Endodermal cell (in vitro differentiated cells): ENCODE measurements at regions not wholly inside any gene's neighbourhood (a gene's known extent, or its start where the extent isn't known, plus 50 kb on each side); places are given as distances from the start of the nearest gene placed in this dataset.

ENCODE experiments used
- DNase-seq: peaks from one replicate; pipeline ENCODE4 v3.0.0-alpha.2; 2017
- H3K27ac ChIP-seq: 2 replicates; pipeline ENCODE4 v1.5.1; 2013; ENCODE audit warnings: mild to moderate bottlenecking, low read depth, low read length, moderate library complexity
- H3K27me3 ChIP-seq: 2 replicates; pipeline ENCODE4 v1.6.1; 2013; ENCODE audit warnings: mild to moderate bottlenecking, low read length, moderate library complexity; ENCODE audit not compliant: insufficient read depth, control insufficient read depth, poor library complexity, severe bottlenecking
- H3K36me3 ChIP-seq: 2 replicates; pipeline ENCODE4 v1.7.0; 2013; ENCODE audit warnings: mild to moderate bottlenecking, low read length, moderate library complexity; ENCODE audit not compliant: control insufficient read depth, insufficient read depth
- H3K4me1 ChIP-seq: one replicate; pipeline ENCODE4 v1.7.0; 2013; ENCODE audit warnings: low read length; ENCODE audit not compliant: control insufficient read depth, insufficient read depth
- H3K4me3 ChIP-seq: 2 replicates; pipeline ENCODE4 v1.5.1; 2013; ENCODE audit warnings: mild to moderate bottlenecking, low read length, moderate library complexity
- H3K9ac ChIP-seq: 2 replicates; pipeline ENCODE4 v1.6.1; 2013; ENCODE audit warnings: mild to moderate bottlenecking, low read length, moderate library complexity; ENCODE audit not compliant: poor library complexity, severe bottlenecking; ENCODE audit errors: extremely low read depth
- H3K9me3 ChIP-seq: 2 replicates; pipeline ENCODE4 v1.6.1; 2013; ENCODE audit warnings: mild to moderate bottlenecking, low read length, moderate library complexity; ENCODE audit not compliant: control insufficient read depth
- H3K27ac Mint-ChIP-seq: 2 replicates; pipeline ENCODE4 v1.8.0; 2020; ENCODE audit warnings: mixed read lengths
- H3K27me3 Mint-ChIP-seq: 2 replicates; pipeline ENCODE4 v1.8.0; 2021; ENCODE audit warnings: mild to moderate bottlenecking, mixed read lengths; ENCODE audit not compliant: insufficient read depth
- H3K36me3 Mint-ChIP-seq: 2 replicates; pipeline ENCODE4 v1.8.0; 2020; ENCODE audit warnings: low read depth, mixed read lengths
- H3K4me1 Mint-ChIP-seq: 2 replicates; pipeline ENCODE4 v1.8.0; 2020; ENCODE audit warnings: mixed read lengths
- H3K4me3 Mint-ChIP-seq: 2 replicates; pipeline ENCODE4 v1.8.0; 2020; ENCODE audit warnings: mild to moderate bottlenecking, moderate library complexity, mixed read lengths
- H3K9me3 Mint-ChIP-seq: 2 replicates; pipeline ENCODE4 v1.8.0; 2020; ENCODE audit warnings: mild to moderate bottlenecking, mixed read lengths
- WGBS, 2 experiments: methylation state at CpG; one replicate each; pipeline versions ENCODE4 v1.1.5 to v1.1.7; 2013; ENCODE audit warnings: missing lambda C conversion rate in 2 of 2, mixed read lengths in 1 of 2; ENCODE audit not compliant: insufficient coverage in 1 of 2, insufficient read length in 1 of 2; 5-methylcytosine and 5-hydroxymethylcytosine counted together
- TF ChIP-seq, protein P1 (sequence below): fragments of 200-600 bp; sonication (generic); conservative IDR thresholded peaks from 2 replicates; pipeline ENCODE4 v1.5.0; 2021; ENCODE audit warnings: antibody characterized with exemption, mild to moderate bottlenecking

DNA sequence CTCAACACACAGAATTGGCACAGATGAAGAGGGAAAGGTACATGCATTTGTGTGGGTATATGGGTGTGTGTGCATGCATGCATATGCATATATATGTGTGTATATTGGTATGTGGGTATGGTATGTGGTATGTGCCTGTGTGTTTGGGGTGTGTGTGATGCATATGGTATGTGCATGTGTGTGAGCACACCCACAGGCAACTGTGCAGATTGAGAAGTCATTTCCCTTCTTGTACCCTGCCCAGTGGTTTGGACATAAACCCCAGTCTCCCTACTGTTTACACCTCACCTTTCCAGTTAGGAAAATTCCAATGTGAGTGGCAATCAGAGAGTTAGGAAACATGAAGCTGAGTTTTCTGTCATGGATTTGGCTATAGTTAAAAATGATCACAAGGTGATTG lies 178.0 kb downstream of the NXNL2 start:
- no peak overlapping the region for H3K9ac ChIP-seq
- H3K36me3 Mint-ChIP-seq = no peaks in the 10 kb centered on the region
- TF ChIP-seq, protein P1, sequence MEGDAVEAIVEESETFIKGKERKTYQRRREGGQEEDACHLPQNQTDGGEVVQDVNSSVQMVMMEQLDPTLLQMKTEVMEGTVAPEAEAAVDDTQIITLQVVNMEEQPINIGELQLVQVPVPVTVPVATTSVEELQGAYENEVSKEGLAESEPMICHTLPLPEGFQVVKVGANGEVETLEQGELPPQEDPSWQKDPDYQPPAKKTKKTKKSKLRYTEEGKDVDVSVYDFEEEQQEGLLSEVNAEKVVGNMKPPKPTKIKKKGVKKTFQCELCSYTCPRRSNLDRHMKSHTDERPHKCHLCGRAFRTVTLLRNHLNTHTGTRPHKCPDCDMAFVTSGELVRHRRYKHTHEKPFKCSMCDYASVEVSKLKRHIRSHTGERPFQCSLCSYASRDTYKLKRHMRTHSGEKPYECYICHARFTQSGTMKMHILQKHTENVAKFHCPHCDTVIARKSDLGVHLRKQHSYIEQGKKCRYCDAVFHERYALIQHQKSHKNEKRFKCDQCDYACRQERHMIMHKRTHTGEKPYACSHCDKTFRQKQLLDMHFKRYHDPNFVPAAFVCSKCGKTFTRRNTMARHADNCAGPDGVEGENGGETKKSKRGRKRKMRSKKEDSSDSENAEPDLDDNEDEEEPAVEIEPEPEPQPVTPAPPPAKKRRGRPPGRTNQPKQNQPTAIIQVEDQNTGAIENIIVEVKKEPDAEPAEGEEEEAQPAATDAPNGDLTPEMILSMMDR = no peak
- no peaks in the 10 kb centered on the region for H3K27me3 Mint-ChIP-seq
- no peaks in the 10 kb centered on the region for H3K27me3 ChIP-seq
- H3K4me1 ChIP-seq = no peaks in the 10 kb centered on the region
- DNase-seq = no peak
- H3K9me3 ChIP-seq = peaks cover 6% of the 10 kb centered on the region
- no peak overlapping the region for H3K27ac Mint-ChIP-seq
- no peak overlapping the region for H3K27ac ChIP-seq
- H3K4me3 Mint-ChIP-seq = no peak overlapping the region
- no peaks in the 10 kb centered on the region for H3K36me3 ChIP-seq
- no peak overlapping the region for H3K4me3 ChIP-seq
- peaks cover 10% of the 10 kb centered on the region for H3K9me3 Mint-ChIP-seq
- no peaks in the 10 kb centered on the region for H3K4me1 Mint-ChIP-seq

DNA sequence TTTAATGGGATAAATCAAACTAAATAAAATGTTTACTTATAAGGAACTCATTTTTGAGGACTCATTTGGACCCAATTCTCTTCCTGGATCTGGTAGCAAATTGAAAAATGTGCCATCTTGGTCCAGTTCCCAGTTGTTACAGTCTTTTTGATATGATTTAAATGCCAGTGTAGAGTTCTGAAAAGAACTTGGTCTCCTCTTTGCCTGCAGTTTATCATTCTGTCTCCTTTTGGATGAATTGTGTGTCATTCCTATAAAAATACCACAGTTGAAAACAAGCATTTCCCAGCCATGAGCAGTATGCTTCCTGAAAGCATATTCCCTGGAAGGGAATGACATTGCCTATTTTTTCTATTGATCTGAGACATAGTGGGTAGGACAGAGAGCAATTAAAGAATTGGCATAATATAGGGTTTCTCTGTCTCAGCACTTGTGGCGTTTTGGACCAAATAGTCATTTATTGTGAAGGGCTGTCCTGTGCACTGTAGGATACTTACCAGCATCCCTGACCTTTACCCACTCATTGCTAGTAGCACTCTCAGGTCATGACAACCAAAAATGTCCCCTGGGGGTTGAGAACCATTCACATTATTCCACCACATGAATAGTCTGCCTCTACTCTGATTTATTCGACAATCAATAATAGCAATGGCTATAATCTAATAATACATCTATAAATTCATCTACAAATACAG lies 181.8 kb downstream of the NXNL2 start:
- H3K4me1 Mint-ChIP-seq = no peaks in the 10 kb centered on the region
- H3K36me3 ChIP-seq = no peaks in the 10 kb centered on the region
- H3K4me3 Mint-ChIP-seq = no peak overlapping the region
- H3K36me3 Mint-ChIP-seq = no peaks in the 10 kb centered on the region
- H3K9ac ChIP-seq = no peak overlapping the region
- H3K4me1 ChIP-seq = no peaks in the 10 kb centered on the region
- H3K27me3 ChIP-seq = no peaks in the 10 kb centered on the region
- H3K4me3 ChIP-seq = no peak overlapping the region
- H3K27ac Mint-ChIP-seq = no peak overlapping the region
- DNase-seq = no peak
- peaks cover 10% of the 10 kb centered on the region for H3K9me3 Mint-ChIP-seq
- H3K27ac ChIP-seq = no peak overlapping the region
- H3K9me3 ChIP-seq = peaks cover 6% of the 10 kb centered on the region
- TF ChIP-seq, protein P1 = no peak
- 87 to 100% methylated on average over 1 to 2 of the region's 2 CpGs for WGBS, 2 experiments
- no peaks in the 10 kb centered on the region for H3K27me3 Mint-ChIP-seq

DNA sequence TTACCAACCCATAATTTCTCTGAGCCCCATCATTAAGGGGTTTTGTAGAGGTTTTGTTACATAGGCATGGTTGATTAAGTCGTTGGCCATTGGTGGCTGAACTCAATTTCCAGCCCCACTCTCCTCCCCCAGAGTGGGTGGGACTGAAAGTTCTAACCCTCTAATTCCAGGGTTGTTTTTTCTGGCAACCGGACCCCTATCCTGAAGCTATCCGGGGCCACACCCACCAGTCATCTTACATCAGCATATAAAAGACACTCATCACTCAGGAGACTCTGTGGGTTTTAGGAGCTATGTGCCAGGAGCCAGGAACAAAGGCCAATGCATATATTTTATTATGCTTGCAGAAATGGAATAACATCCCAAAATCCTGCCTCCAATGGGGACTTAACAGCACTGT lies 186.0 kb downstream of the NXNL2 start:
- peaks cover 2% of the 10 kb centered on the region for H3K4me1 Mint-ChIP-seq
- H3K27ac ChIP-seq = no peak overlapping the region
- H3K4me1 ChIP-seq = no peaks in the 10 kb centered on the region
- H3K9me3 ChIP-seq = no peaks in the 10 kb centered on the region
- WGBS, 2 experiments = 89% methylated on average over 3 of the region's 3 CpGs; no CpG with 5 or more reads in 1 of the 2 experiments
- TF ChIP-seq, protein P1 = no peak
- H3K4me3 Mint-ChIP-seq = no peak overlapping the region
- no peaks in the 10 kb centered on the region for H3K27me3 Mint-ChIP-seq
- no peaks in the 10 kb centered on the region for H3K27me3 ChIP-seq
- H3K36me3 Mint-ChIP-seq = no peaks in the 10 kb centered on the region
- H3K27ac Mint-ChIP-seq = no peak overlapping the region
- peaks cover 2% of the 10 kb centered on the region for H3K9me3 Mint-ChIP-seq
- H3K9ac ChIP-seq = no peak overlapping the region
- no peaks in the 10 kb centered on the region for H3K36me3 ChIP-seq
- H3K4me3 ChIP-seq = no peak overlapping the region
- DNase-seq = no peak
